HCT116 (cell line): ENCODE measurements at regions not wholly inside any gene's neighbourhood (a gene's known extent, or its start where the extent isn't known, plus 50 kb on each side); places are given as distances from the start of the nearest gene placed in this dataset.

Experiments
- ATAC-seq: fragments of 200-7000 bp; cut with Tn5 transposase; 2 replicates; pipeline ENCODE4 v1.9.1; 2020; ENCODE audit warnings: mild to moderate bottlenecking, moderate library complexity
- BruUV-seq: library from RNA; stranded (reverse); fragments of 400-500 nt; replicated peaks from 2 replicates; lab custom pipeline; 2021; lab: Mats Ljungman, UMichigan
- CTCF ChIA-PET: fragments of 300-600 bp; sonication (Branson Sonifier 250); formaldehyde crosslinking; loops from one replicate; lab custom pipeline; 2021; ENCODE audit warnings: antibody characterized with exemption; lab: Charles Lee
- POLR2A ChIA-PET: fragments of 300-600, 350-600 bp; sonication (Branson Sonifier 250); formaldehyde crosslinking; loops from one replicate; lab custom pipeline; 2021; ENCODE audit warnings: antibody characterized with exemption; lab: Charles Lee
- RAD21 ChIA-PET, 2 experiments: fragments of 300-600 bp; sonication (Branson Sonifier 250); formaldehyde crosslinking; loops; one replicate each; lab custom pipeline; 2023; ENCODE audit warnings: low total read pairs in 2 of 2; ENCODE audit not compliant: uncharacterized antibody in 2 of 2, unreplicated experiment in 2 of 2, low non-redundant PET in 1 of 2; lab: Charles Lee
- DNase-seq: peaks from one replicate; pipeline ENCODE4 v3.0.0-alpha.2; 2010; ENCODE audit warnings: low read depth, low spot score
- H2AFZ ChIP-seq: fragments of 200-600 bp; shearing (Covaris generic), sonication (generic); 2 replicates; pipeline ENCODE4 v1.6.1; 2017; ENCODE audit warnings: low read depth, mixed run types, mixed read lengths, antibody characterized with exemption, low read length; ENCODE audit not compliant: poor library complexity, severe bottlenecking
- H3K27ac ChIP-seq: 2 replicates; pipeline ENCODE4 v1.5.1; 2012; ENCODE audit warnings: low read depth, low read length
- H3K27me3 ChIP-seq: fragments of 200-600 bp; sonication (generic); 2 replicates; pipeline ENCODE4 v1.6.1; 2016; ENCODE audit warnings: mixed run types, low read length, mixed read lengths; ENCODE audit not compliant: insufficient read depth
- H3K36me3 ChIP-seq, 2 experiments: fragments of 200-500 bp in 1 of 2; fragments of 200-600 bp in 1 of 2; sonication (Bioruptor generic) in 1 of 2; sonication (generic) in 1 of 2; 2 replicates each; pipeline versions ENCODE4 v1.5.1 to v1.6.1; 2014 to 2016; ENCODE audit warnings: low read length in 2 of 2, inconsistent platforms in 1 of 2, mixed read lengths in 1 of 2, mixed run types in 1 of 2; ENCODE audit not compliant: insufficient read depth in 2 of 2, control insufficient read depth in 1 of 2
- H3K4me1 ChIP-seq, 2 experiments: fragments of 200-600 bp in 1 of 2; sonication (generic) in 1 of 2; 2 replicates each; pipeline versions ENCODE4 v1.5.1 to v1.6.1; 2012 to 2017; ENCODE audit warnings: low read length in 2 of 2, inconsistent platforms in 1 of 2, mild to moderate bottlenecking in 1 of 2, mixed read lengths in 1 of 2, mixed run types in 1 of 2, moderate library complexity in 1 of 2; ENCODE audit not compliant: insufficient read depth in 2 of 2, control insufficient read depth in 1 of 2
- H3K4me2 ChIP-seq: fragments of 200-600 bp; sonication (generic); 2 replicates; pipeline ENCODE4 v1.6.1; 2017; ENCODE audit warnings: mixed run types, low read length, mixed read lengths
- H3K4me3 ChIP-seq, 2 experiments: fragments of 200-600 bp in 1 of 2; sonication (generic) in 1 of 2; replicated peaks in 1 of 2; 2 replicates each; pipeline ENCODE4 v1.5.1; 2011 to 2016; ENCODE audit warnings: low read length in 2 of 2, control low read depth in 1 of 2, low read depth in 1 of 2, mild to moderate bottlenecking in 1 of 2, mixed read lengths in 1 of 2, mixed run types in 1 of 2
- H3K79me2 ChIP-seq: fragments of 200-600 bp; sonication (generic); 2 replicates; pipeline ENCODE4 v1.6.1; 2017; ENCODE audit warnings: mild to moderate bottlenecking, mixed run types, low read length, moderate library complexity, mixed read lengths; ENCODE audit not compliant: insufficient read depth
- H3K9ac ChIP-seq: fragments of 200-600 bp; sonication (generic); 2 replicates; pipeline ENCODE4 v1.6.1; 2016; ENCODE audit warnings: low read length, mixed read lengths
- H3K9me2 ChIP-seq: fragments of 200-600 bp; sonication (generic), shearing (Covaris generic); 2 replicates; pipeline ENCODE4 v1.6.1; 2017; ENCODE audit warnings: mixed run types, mild to moderate bottlenecking, moderate library complexity; ENCODE audit not compliant: insufficient read depth
- H3K9me3 ChIP-seq, 2 experiments: fragments of 200-500 bp in 1 of 2; fragments of 200-600 bp in 1 of 2; sonication (Bioruptor generic) in 1 of 2; sonication (generic) in 1 of 2; 2 replicates each; pipeline ENCODE4 v1.6.1; 2014 to 2017; ENCODE audit warnings: low read length in 2 of 2, mixed read lengths in 2 of 2, inconsistent platforms in 1 of 2, low read depth in 1 of 2, mild to moderate bottlenecking in 1 of 2, mixed run types in 1 of 2, moderate library complexity in 1 of 2; ENCODE audit not compliant: control insufficient read depth in 1 of 2, insufficient read depth in 1 of 2
- H4K20me1 ChIP-seq: fragments of 200-600 bp; sonication (generic), shearing (Covaris generic); 2 replicates; pipeline ENCODE4 v1.6.1; 2017; ENCODE audit warnings: mixed run types, mild to moderate bottlenecking, moderate library complexity; ENCODE audit not compliant: insufficient read depth
- ATF3 ChIP-seq: IDR thresholded peaks from 2 replicates; pipeline ENCODE4 v1.6.1; 2012
- CBX3 ChIP-seq: IDR thresholded peaks from 2 replicates; pipeline ENCODE4 v1.6.1; 2012; ENCODE audit warnings: low read depth
- CEBPB ChIP-seq: IDR thresholded peaks from 2 replicates; pipeline ENCODE4 v1.6.1; 2012; ENCODE audit warnings: low read depth
- ELF1 ChIP-seq: IDR thresholded peaks from 2 replicates; pipeline ENCODE4 v1.6.1; 2012; ENCODE audit warnings: low read depth, borderline replicate concordance
- MAX ChIP-seq: IDR thresholded peaks from 2 replicates; pipeline ENCODE4 v1.6.1; 2012
- POLR2AphosphoS5 ChIP-seq: IDR thresholded peaks from 2 replicates; pipeline ENCODE4 v1.6.1; 2011; ENCODE audit warnings: mild to moderate bottlenecking, low read depth, low read length, moderate library complexity
- SRF ChIP-seq: IDR thresholded peaks from 2 replicates; pipeline ENCODE4 v1.6.1; 2012; ENCODE audit warnings: low read depth
- ZBTB33 ChIP-seq: IDR thresholded peaks from 2 replicates; pipeline ENCODE4 v1.6.1; 2011; ENCODE audit warnings: mild to moderate bottlenecking, low read length, moderate library complexity; ENCODE audit not compliant: insufficient replicate concordance; ENCODE audit errors: extremely low read depth
- ZFX ChIP-seq: fragments of 450-650 bp; IDR thresholded peaks from 2 replicates; pipeline ENCODE4 v1.6.1; 2017
- intact Hi-C: fragments of 100-400 bp; cut with micrococcal nuclease; formaldehyde crosslinking; loops from 2 replicates; pipeline ENCODE4 v1.10.0; 2022

- no peak for DNase-seq
- no peaks in the 10 kb centered on the region for H3K27me3 ChIP-seq
- ChIA-PET POLR2A (no interaction called here), CTCF (no interaction called here)
- BruUV-seq = no TSS peak
- H3K27ac ChIP-seq = no peak overlapping the region
- no peak for TF ChIP-seq CBX3
- no peak for TF ChIP-seq ZBTB33
- no peak for TF ChIP-seq MAX
- no peak for TF ChIP-seq ATF3
- TF ChIP-seq ZFX = no peak
- TF ChIP-seq ELF1 = no peak
- no peak for TF ChIP-seq SRF
- TF ChIP-seq POLR2AphosphoS5 = no peak
- no peak for TF ChIP-seq CEBPB
- TF ChIP-seq, all 23 proteins: peak for 0
- H3K9ac ChIP-seq = no peak overlapping the region
- H3K4me1 ChIP-seq = no peaks in the 10 kb centered on the region
- no peaks in the 10 kb centered on the region for H3K36me3 ChIP-seq
- no peak for ATAC-seq
- intact Hi-C loops = no loop called here
- H3K4me3 ChIP-seq = no peak overlapping the region
- H3K79me2 ChIP-seq = no peaks in the 10 kb centered on the region
- H3K9me2 ChIP-seq = no peaks in the 10 kb centered on the region
- no peaks in the 10 kb centered on the region for H3K9me3 ChIP-seq
- H3K4me2 ChIP-seq = no peak overlapping the region
- RAD21 ChIA-PET = no interaction called here
- H4K20me1 ChIP-seq = no peaks in the 10 kb centered on the region
- H2AFZ ChIP-seq = no peak overlapping the region
Observed at GRCh38 chr3:147963711-147964110, 554.5 kb downstream of the ZIC1 start.
